MM.1S (cell line): ENCODE measurements at regions not wholly inside any gene's neighbourhood (a gene's known extent, or its start where the extent isn't known, plus 50 kb on each side); places are given as distances from the start of the nearest gene placed in this dataset.

Experiments
- DNase-seq: peaks from one replicate; pipeline ENCODE4 v3.0.0-alpha.2; 2015
- H2AFZ ChIP-seq: fragments of 300-600 bp; sonication (generic); 2 replicates; pipeline ENCODE4 v1.6.0; 2016; ENCODE audit warnings: antibody characterized with exemption, low read length
- H3F3A ChIP-seq: fragments of 300-600 bp; sonication (generic); 2 replicates; pipeline ENCODE4 v1.6.1; 2016; ENCODE audit warnings: mild to moderate bottlenecking, antibody characterized with exemption, low read length, moderate library complexity, mixed read lengths; ENCODE audit not compliant: insufficient read depth
- H3K27ac ChIP-seq: fragments of 300-600 bp; sonication (generic); 2 replicates; pipeline ENCODE4 v1.5.1; 2016; ENCODE audit warnings: mild to moderate bottlenecking, low read length
- H3K27me3 ChIP-seq: fragments of 300-600 bp; sonication (generic); replicated peaks from 2 replicates; pipeline ENCODE4 v1.6.0; 2016; ENCODE audit warnings: low read length; ENCODE audit not compliant: insufficient read depth
- H3K36me3 ChIP-seq: fragments of 300-600 bp; sonication (generic); replicated peaks from 2 replicates; pipeline ENCODE4 v1.6.1; 2016; ENCODE audit warnings: mild to moderate bottlenecking, low read length, mixed read lengths; ENCODE audit not compliant: insufficient read depth
- H3K4me1 ChIP-seq: fragments of 300-600 bp; sonication (generic); 2 replicates; pipeline ENCODE4 v1.6.1; 2016; ENCODE audit warnings: low read length, mixed read lengths
- H3K4me2 ChIP-seq: fragments of 300-600 bp; sonication (generic); 2 replicates; pipeline ENCODE4 v1.6.0; 2016; ENCODE audit warnings: low read depth, low read length
- H3K4me3 ChIP-seq: fragments of 300-600 bp; sonication (generic); 2 replicates; pipeline ENCODE4 v1.5.1; 2016; ENCODE audit warnings: low read length, mixed read lengths
- H3K79me2 ChIP-seq: fragments of 300-600 bp; sonication (generic); 2 replicates; pipeline ENCODE4 v1.6.1; 2016; ENCODE audit warnings: mixed run types, low read length, mixed read lengths
- H3K9ac ChIP-seq: fragments of 300-600 bp; sonication (generic); 2 replicates; pipeline ENCODE4 v1.6.1; 2016; ENCODE audit warnings: low read length, mixed read lengths
- H3K9me2 ChIP-seq: fragments of 300-600 bp; sonication (generic); replicated peaks from 2 replicates; pipeline ENCODE4 v1.6.1; 2016; ENCODE audit warnings: mild to moderate bottlenecking, low read length, mixed read lengths; ENCODE audit not compliant: insufficient read depth
- H3K9me3 ChIP-seq: fragments of 300-600 bp; sonication (generic); replicated peaks from 2 replicates; pipeline ENCODE4 v1.6.1; 2016; ENCODE audit warnings: mild to moderate bottlenecking, low read length, mixed read lengths; ENCODE audit not compliant: insufficient read depth
- H4K20me1 ChIP-seq: fragments of 300-600 bp; sonication (generic); 2 replicates; pipeline ENCODE4 v1.6.1; 2016; ENCODE audit warnings: mild to moderate bottlenecking, low read length, moderate library complexity, mixed read lengths; ENCODE audit not compliant: insufficient read depth
- EZH2 ChIP-seq: fragments of 300-600 bp; sonication (generic); optimal IDR thresholded peaks from 2 replicates; pipeline ENCODE3; 2017; ENCODE audit warnings: low read depth, mild to moderate bottlenecking, antibody characterized with exemption, low read length, mixed read lengths
- EZH2phosphoT487 ChIP-seq: fragments of 300-600 bp; sonication (generic); IDR thresholded peaks from 2 replicates; pipeline ENCODE4 v1.6.1; 2018; ENCODE audit warnings: antibody characterized with exemption, low read length
- TF ChIP-seq, protein P1 (sequence below): fragments of 300-600 bp; sonication (generic); IDR thresholded peaks from 2 replicates; pipeline ENCODE4 v1.5.1; 2016; ENCODE audit warnings: antibody characterized with exemption, low read length, mixed read lengths

DNA sequence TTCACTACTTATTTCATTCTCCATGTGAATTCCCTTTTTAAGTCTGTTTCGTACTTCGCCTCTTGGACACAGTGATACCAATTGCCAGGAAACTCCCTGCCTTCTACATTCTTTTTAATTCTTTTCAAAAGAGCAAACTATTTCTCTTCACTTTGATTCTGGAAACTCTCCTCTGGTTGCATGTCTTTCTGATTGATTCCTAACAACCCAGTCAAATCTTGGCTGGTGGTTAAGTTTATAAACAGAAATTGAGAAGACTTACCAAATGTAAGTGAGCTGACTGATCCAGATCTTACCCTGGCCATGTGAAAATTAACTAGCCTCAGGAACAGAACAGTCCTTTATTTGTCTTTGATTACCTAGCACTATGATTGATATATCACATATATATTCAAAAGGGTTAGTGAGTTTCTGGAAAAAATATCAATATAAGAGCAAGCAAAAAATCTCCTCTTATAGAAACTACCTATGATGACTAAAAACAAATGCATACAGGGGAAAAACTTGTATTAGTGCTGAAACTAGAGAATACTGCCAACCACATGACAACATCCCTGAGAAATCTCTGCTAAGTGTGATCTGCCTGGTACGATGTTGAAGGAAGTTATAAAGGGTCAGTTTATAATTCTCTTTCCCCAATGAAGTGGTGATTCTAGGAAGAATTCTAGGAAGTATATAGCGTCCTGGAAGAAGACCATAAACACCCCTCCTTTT is 152.6 kb upstream of the HTR2A start:
- H3K27me3 ChIP-seq, result no peaks in the 10 kb centered on the region
- H3K9me3 ChIP-seq, result no peaks in the 10 kb centered on the region
- H2AFZ ChIP-seq, result no peak overlapping the region
- H3K4me1 ChIP-seq, result no peaks in the 10 kb centered on the region
- TF ChIP-seq EZH2, result no peak
- TF ChIP-seq, protein P1, sequence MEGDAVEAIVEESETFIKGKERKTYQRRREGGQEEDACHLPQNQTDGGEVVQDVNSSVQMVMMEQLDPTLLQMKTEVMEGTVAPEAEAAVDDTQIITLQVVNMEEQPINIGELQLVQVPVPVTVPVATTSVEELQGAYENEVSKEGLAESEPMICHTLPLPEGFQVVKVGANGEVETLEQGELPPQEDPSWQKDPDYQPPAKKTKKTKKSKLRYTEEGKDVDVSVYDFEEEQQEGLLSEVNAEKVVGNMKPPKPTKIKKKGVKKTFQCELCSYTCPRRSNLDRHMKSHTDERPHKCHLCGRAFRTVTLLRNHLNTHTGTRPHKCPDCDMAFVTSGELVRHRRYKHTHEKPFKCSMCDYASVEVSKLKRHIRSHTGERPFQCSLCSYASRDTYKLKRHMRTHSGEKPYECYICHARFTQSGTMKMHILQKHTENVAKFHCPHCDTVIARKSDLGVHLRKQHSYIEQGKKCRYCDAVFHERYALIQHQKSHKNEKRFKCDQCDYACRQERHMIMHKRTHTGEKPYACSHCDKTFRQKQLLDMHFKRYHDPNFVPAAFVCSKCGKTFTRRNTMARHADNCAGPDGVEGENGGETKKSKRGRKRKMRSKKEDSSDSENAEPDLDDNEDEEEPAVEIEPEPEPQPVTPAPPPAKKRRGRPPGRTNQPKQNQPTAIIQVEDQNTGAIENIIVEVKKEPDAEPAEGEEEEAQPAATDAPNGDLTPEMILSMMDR, result no peak
- TF ChIP-seq EZH2phosphoT487, result no peak
- no peak overlapping the region for H3K4me2 ChIP-seq
- no peaks in the 10 kb centered on the region for H4K20me1 ChIP-seq
- H3K9ac ChIP-seq, result no peak overlapping the region
- no peaks in the 10 kb centered on the region for H3K79me2 ChIP-seq
- DNase-seq, result no peak
- no peaks in the 10 kb centered on the region for H3F3A ChIP-seq
- no peaks in the 10 kb centered on the region for H3K36me3 ChIP-seq
- no peak overlapping the region for H3K4me3 ChIP-seq
- no peak overlapping the region for H3K27ac ChIP-seq
- no peaks in the 10 kb centered on the region for H3K9me2 ChIP-seq

DNA sequence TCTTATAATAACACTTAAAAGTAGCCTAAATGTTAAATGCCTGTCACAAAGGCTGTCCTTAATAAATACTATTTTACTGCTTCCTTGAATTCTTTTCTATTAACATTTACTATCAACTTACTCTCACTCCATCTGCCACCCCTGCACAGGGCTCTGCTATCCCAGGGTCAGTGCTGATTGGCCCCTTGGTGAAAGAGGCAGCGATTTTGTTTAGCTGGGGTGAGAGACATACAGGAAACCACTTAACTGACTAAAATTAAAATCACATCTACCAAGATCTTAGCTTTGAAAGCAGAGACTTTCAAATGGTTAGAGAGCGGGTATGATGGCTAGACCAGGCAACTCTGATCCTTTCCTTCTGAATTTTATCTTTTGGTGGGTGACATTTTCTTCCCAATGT is 149.9 kb upstream of the HTR2A start:
- TF ChIP-seq EZH2phosphoT487 (no peak), EZH2 (no peak)
- TF ChIP-seq, protein P1, result no peak

DNA sequence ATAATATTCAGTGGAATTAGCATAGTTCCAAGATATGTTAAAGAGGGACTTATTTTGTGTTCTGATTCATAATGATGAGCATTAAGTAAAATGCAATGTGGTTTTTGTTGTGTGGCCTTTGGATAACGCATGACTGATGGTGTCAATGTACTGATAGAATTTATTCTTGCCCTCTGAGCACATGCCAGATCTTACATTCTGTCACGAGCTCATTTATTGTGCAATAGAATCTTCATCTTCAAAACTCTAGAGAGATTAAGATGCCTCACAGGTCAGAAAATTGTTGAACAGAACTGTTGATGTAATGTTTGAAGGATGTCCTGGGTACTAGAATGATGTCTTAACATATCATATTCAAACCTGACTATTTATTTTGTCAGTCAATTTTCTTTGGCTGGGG is 148.0 kb upstream of the HTR2A start:
- no peaks in the 10 kb centered on the region for H3K27me3 ChIP-seq
- TF ChIP-seq EZH2 (no peak), EZH2phosphoT487 (no peak)
- TF ChIP-seq, protein P1, result no peak
- no peak overlapping the region for H3K27ac ChIP-seq
- no peak overlapping the region for H2AFZ ChIP-seq
- no peak overlapping the region for H3K9ac ChIP-seq
- DNase-seq, result no peak
- H3K9me3 ChIP-seq, result no peaks in the 10 kb centered on the region
- no peaks in the 10 kb centered on the region for H3K36me3 ChIP-seq
- no peaks in the 10 kb centered on the region for H3F3A ChIP-seq
- no peaks in the 10 kb centered on the region for H4K20me1 ChIP-seq
- H3K9me2 ChIP-seq, result no peaks in the 10 kb centered on the region
- no peaks in the 10 kb centered on the region for H3K79me2 ChIP-seq
- no peak overlapping the region for H3K4me2 ChIP-seq
- H3K4me1 ChIP-seq, result no peaks in the 10 kb centered on the region
- H3K4me3 ChIP-seq, result no peak overlapping the region

More for the DNA sequence above, 149.9 kb upstream of the HTR2A start:
- no peaks in the 10 kb centered on the region for H3F3A ChIP-seq
- no peaks in the 10 kb centered on the region for H3K9me3 ChIP-seq
- H3K9ac ChIP-seq, result no peak overlapping the region
- H3K36me3 ChIP-seq, result no peaks in the 10 kb centered on the region
- no peak overlapping the region for H2AFZ ChIP-seq
- no peaks in the 10 kb centered on the region for H3K9me2 ChIP-seq
- DNase-seq, result no peak
- no peak overlapping the region for H3K4me2 ChIP-seq
- no peak overlapping the region for H3K4me3 ChIP-seq
- H3K4me1 ChIP-seq, result no peaks in the 10 kb centered on the region
- no peaks in the 10 kb centered on the region for H3K79me2 ChIP-seq
- no peaks in the 10 kb centered on the region for H4K20me1 ChIP-seq
- no peak overlapping the region for H3K27ac ChIP-seq
- no peaks in the 10 kb centered on the region for H3K27me3 ChIP-seq
